ENCODE measurements at regions not wholly inside any gene's neighbourhood (a gene's known extent, or its start where the extent isn't known, plus 50 kb on each side); places are given as distances from the start of the nearest gene placed in this dataset.

GRCh38 chr16:54519161-54519695 is 232.6 kb upstream of the IRX3 start:
- DNase-seq (ENCODE audit: low read depth): no peak
- TF ChIP-seq, protein P1, sequence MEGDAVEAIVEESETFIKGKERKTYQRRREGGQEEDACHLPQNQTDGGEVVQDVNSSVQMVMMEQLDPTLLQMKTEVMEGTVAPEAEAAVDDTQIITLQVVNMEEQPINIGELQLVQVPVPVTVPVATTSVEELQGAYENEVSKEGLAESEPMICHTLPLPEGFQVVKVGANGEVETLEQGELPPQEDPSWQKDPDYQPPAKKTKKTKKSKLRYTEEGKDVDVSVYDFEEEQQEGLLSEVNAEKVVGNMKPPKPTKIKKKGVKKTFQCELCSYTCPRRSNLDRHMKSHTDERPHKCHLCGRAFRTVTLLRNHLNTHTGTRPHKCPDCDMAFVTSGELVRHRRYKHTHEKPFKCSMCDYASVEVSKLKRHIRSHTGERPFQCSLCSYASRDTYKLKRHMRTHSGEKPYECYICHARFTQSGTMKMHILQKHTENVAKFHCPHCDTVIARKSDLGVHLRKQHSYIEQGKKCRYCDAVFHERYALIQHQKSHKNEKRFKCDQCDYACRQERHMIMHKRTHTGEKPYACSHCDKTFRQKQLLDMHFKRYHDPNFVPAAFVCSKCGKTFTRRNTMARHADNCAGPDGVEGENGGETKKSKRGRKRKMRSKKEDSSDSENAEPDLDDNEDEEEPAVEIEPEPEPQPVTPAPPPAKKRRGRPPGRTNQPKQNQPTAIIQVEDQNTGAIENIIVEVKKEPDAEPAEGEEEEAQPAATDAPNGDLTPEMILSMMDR (IDR thresholded peaks at IDR 0.05; ENCODE audit: insufficient read depth, low read depth, low read length, missing control alignments): no peak
- H3K4me3 ChIP-seq (ENCODE audit: low read depth, low read length): no peak overlapping the region

DNA sequence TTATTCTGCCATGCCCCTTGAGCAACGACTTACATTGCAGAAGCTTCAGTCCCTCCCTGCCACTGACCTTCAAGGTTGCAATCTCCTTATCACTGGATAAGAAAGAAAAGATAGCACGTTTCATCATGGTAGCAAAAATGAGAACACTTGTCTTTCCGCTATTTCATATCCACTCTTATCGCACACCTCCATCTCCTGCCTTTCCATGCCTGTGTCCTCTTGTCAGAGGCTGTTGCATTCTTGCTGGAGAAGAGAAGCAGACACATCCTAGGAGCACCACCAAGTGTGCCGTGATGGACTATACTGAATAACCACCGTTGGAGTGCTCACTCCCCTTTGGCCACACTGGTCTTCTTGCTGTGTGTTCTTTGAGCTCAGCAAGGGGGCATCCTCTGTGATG is 230.6 kb upstream of the IRX3 start:
- no peak overlapping the region for H3K4me3 ChIP-seq (ENCODE audit: low read depth, low read length)
- TF ChIP-seq, protein P1 (IDR thresholded peaks at IDR 0.05; ENCODE audit: insufficient read depth, low read depth, low read length, missing control alignments): no peak
- DNase-seq (ENCODE audit: low read depth): no peak

GRCh38 chr16:54512467-54512995 is 225.9 kb upstream of the IRX3 start:
- TF ChIP-seq, protein P1 (IDR thresholded peaks at IDR 0.05; ENCODE audit: insufficient read depth, low read depth, low read length, missing control alignments): no peak
- H3K4me3 ChIP-seq (ENCODE audit: low read depth, low read length): no peak overlapping the region
- DNase-seq (ENCODE audit: low read depth): no peak

DNA sequence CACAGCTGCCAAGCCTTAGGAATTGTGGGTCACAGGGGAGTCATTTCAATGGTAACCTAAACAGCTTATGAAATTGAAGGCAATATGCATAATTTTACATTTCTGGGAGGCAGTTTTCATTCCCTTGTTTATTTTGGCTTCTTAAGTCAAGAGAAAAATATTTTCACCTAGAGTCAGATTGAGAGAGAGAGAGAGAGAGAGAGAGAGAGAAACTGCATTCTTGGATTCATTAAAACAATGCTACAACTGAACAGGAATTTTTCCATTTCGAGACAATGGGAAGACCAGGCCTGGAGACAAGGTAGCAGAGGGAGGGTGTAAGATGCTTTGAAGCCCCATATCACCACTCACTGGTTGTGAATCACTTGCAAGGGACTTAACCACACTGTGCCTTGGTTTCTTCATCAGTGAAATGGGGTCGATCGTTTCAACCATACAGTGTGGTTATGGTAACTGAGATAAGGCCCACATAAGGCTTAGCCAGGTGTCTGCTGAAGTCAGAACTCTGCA is 224.7 kb upstream of the IRX3 start:
- DNase-seq (ENCODE audit: low read depth): no peak
- no peak overlapping the region for H3K4me3 ChIP-seq (ENCODE audit: low read depth, low read length)
- TF ChIP-seq, protein P1 (IDR thresholded peaks at IDR 0.05; ENCODE audit: insufficient read depth, low read depth, low read length, missing control alignments): no peak

DNA sequence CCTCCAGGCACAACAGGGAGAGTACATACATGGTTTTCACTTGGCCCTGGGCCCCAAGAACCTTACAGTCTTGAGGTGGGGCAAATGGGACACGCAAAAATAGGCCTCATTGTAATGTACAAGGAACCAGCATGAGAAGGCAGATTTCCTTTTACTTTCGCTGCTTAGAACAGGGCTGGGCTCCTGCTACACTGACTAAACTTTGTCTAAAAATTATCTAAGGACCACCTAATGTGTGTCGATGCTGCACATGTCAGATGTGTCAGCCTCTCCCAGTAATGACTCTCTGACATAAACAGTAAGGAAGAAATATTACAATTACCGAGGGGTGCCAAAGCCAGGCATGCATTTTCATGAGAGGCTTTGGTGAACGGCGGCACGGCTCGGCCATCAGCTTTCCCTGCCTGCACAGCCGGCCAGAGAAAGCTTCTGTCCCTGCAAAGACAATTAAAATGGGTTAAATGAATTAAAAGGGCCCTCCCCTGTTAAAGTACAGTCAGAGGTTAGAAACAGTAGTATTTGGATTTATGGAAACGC is 224.2 kb upstream of the IRX3 start:
- no peak overlapping the region for H3K4me3 ChIP-seq (ENCODE audit: low read depth, low read length)

DNA sequence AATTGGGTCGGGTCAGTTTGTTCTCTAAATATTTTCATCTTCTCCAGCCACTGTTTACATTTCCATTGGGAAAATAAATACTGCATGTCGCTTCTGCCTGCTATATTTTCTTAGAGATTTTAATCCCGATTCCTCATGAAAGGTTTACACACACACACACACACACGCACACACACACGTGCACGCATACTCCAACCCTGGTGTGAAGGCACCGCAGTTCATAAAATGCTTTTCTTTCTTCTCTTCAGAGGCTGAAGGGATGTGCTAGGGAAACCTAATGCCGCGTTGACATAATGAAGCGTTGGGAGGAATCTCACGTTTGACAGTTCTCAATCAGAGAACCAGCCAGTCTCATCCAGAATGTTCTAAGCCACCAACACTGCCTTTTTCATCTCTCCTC is 222.9 kb upstream of the IRX3 start:
- TF ChIP-seq, protein P1 (IDR thresholded peaks at IDR 0.05; ENCODE audit: insufficient read depth, low read depth, low read length, missing control alignments): no peak
- DNase-seq (ENCODE audit: low read depth): no peak
- H3K4me3 ChIP-seq (ENCODE audit: low read depth, low read length): no peak overlapping the region

More for the DNA sequence above, 224.2 kb upstream of the IRX3 start:
- TF ChIP-seq, protein P1 (IDR thresholded peaks at IDR 0.05; ENCODE audit: insufficient read depth, low read depth, low read length, missing control alignments): no peak
- no peak for DNase-seq (ENCODE audit: low read depth)
